Femur (tissue), 1 donor: ENCODE measurements at regions not wholly inside any gene's neighbourhood (a gene's known extent, or its start where the extent isn't known, plus 50 kb on each side); places are given as distances from the start of the nearest gene placed in this dataset.

ENCODE experiments used
- DNase-seq: peaks from one replicate; pipeline ENCODE4 v3.0.0-alpha.2; 2017

DNA sequence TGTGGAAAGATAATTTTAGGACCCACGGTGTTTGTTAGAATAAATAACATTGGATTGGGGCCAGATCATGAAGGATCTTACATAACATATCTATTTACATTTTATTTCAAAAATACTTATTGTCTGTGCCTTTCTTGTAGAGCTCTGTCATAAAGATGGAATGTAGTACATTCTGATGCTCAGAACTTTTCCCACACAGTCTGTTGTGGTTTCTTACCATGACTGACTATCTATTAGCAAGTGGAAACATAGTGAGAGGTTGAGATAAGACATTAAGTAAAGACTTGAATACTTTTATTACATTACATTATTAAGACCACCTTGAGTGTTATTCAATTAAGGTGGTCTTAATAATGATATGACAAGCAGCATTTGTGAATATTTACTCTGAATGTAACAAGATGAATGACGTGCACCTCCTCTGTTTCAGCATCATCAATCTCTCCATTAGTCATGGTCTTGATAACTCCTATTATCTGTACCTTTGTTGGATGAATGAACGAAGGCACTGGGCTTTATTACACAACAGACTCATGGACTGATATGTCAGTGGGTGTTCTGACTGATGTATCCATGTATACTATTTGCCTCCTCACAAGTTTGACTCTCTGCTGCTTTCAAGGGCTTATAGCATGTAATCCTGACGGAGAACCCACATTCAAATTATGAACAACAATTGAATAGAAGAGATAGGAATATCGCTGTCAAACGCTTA is 883.0 kb upstream of the FLRT2 start:
- no peak for DNase-seq

DNA sequence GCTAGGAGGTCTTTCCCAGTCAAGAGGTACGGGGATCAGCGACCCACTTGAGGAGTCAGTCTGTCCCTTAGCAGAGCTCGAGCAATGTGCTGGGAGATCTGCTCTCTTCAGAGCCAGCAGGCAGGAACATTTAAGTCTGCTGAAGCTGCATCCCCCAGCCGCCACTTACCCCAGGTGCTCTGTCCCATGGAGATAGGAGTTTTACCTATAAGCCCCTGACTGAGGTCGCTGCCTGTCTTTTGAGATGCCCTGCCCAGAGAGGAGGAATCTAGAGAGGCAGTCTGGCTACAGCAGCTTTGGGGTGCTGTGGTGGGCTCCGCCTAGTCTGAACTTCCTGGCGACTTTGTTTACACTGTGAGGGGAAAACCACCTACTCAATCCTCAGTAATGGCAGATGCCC is 874.9 kb upstream of the FLRT2 start:
- no peak for DNase-seq

DNA sequence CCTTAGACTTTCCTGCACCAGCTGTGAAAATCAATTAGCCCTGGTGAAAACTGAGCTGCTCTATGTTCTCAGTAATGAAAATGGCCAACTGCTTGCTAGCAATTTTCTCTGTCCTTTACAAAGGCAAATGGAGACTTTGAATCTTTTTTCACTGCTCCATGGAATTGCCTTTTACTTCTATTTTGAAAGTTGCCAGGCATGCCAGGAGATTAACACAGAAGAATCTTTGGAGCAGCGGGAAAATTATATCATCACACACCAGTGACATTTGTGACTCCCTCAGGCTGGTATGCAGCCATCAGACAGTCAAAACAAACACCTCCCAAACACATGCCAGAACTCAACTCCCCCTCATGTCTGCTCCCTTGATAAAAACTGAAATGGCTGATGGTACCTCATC is 872.0 kb upstream of the FLRT2 start:
- no peak for DNase-seq

DNA sequence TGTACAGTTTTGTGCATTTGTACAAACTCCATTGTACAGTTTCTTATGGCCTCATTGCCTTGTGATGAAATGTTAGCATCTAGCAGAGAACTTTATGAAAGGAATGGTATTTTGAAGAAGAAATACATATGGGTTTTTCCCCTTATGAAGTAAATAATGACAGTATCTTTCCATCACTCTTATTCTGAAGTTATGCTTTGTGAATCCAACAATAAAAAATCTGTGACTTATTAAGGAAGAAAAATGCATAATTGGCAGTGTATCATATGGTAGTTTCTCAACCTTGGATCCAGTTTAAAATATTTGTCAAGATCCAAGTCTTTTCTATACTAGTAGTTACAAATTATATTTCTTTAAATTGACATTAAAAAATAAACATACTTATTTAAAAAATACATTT is 859.1 kb upstream of the FLRT2 start:
- DNase-seq, result no peak

DNA sequence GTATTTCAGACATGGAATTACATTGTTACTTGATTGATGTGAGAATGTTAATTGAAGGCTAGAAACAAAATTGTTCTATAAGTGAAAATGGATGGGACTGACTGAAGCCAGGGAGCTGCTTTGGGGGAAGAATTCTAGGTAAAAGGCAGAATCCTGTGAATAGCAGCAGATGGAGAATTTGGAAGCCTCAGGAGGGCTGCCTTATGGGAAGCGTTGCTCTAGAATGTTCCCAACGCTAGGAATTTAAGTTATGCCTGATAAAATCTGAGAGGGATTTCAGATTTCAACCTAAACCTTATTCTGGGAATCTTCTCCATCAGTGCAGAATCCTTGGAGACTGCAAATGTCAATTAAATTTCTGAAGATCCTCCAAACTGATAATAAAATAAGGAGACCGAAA is 858.2 kb upstream of the FLRT2 start:
- no peak for DNase-seq

DNA sequence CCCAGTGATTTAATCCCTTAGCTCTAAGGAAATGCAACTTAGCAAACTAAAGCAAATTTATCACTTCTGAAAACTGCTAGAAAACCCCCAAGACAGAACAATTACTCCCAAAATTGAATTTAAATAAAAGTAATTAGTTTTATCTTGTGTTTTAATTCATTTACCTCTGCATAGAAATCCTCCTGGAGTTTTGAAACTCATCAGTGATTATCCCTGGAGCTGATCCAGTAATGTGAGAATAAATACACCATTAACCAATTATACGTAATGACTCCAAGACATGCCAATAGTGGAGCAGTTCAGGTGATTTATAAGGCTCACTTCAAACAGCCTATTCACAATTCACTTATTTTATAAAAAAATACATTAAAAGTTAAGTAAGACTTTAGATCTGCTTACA is 855.3 kb upstream of the FLRT2 start:
- DNase-seq, result no peak

DNA sequence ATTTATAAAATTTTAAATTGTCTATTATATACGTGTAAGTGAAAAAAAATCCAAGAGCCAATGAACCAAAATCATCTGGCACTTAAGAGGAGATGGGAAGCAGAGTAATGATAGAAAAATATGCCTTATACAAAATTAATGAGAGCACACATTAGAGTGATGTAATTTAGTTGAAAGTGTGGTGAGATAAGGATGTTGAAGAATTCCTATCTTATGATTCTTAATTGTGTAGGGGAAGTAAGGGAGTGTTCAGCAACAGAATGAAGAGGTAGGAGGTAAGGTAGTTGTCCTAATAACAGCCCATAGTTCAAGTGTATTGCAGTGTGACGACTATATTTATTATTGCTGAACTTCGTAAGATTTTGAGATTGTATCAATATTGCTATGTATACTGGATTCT is 843.4 kb upstream of the FLRT2 start:
- DNase-seq, result no peak

DNA sequence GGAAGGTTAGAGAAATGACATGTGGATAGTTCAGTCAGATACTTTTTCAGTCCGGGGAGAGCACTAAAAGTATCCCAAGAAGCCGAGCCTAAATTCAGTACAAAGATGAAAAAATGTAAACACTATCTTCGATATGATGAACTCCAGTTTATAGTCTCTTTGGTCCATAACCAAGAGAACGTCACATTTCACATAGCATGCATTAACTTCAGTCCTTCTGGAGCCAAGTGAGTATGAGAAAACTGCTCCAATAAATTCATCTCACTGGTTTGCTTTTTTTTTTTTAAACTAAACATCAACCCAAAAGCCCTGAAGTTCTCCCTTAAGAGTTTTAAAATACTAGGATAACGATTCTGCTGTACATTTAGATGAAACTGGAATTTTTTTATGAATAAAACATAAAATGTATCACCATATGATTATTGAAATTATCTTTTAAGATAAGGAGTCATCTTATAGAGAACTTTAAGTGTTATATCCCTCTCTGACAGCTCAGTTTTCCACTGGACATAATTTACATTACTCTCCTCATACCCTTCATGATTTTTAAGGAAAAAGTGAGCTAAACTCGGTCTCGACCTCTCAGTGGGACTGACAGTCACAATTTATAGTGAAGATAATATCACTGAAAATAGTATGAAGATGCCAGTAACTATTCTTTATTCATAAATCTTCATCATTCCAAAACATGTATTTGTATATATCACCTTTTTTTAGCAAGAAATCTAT is 841.5 kb upstream of the FLRT2 start:
- DNase-seq, result peak; percentile 14

DNA sequence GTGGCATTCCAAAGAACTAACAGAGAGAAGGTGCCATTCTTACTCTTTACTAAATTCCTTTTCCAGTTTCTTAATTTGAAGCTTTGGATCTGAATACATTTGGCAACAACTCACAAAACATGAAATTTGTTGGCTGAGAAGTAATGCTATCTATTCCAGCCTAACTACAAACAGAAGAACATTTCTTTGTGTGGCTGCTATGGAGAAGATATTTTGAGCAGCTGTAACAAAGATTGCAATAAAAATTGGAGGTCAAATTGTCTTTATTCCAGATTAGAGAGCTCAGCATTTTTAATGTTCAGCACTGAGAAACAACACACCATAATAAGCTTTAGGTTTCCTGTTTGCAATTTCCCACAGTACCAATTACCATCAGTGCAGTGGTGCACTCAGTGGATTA is 835.8 kb upstream of the FLRT2 start:
- no peak for DNase-seq

DNA sequence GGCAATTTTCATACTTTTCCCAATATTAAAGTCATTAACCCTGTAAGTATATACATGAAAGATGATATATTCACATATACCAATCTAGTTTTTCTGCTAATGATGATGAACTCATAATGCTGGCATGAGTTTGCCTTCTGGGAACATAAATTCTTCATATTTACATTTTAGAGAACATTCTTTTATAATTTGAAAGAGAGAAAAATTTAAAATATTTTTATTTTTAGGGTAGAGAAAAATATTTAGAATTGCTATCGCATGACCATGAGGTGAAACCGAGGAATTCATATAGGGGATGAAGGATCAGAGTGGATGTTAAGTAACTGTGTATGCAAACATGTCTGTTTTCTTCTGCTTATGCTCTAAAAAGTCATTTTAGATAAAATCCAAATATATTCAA is 825.3 kb upstream of the FLRT2 start:
- DNase-seq, result no peak

DNA sequence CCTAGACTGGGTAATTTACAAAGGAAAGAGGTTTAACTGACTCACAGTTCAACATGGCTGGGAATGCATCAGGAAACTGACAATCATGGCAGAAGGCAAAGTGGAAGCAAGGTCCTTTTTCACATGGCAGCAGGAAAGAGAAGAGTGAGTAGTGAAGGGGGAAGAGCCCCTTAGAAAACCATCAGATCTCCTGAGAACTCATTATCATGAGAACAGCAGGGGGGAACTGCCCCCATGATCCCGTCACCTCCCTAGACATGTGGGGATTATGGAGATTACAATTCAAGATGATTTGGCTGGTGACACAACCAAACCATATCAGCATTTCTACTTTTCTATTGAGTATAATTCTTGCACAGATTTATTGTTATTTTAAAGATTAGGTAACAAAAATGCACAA is 822.1 kb upstream of the FLRT2 start:
- DNase-seq, result no peak

DNA sequence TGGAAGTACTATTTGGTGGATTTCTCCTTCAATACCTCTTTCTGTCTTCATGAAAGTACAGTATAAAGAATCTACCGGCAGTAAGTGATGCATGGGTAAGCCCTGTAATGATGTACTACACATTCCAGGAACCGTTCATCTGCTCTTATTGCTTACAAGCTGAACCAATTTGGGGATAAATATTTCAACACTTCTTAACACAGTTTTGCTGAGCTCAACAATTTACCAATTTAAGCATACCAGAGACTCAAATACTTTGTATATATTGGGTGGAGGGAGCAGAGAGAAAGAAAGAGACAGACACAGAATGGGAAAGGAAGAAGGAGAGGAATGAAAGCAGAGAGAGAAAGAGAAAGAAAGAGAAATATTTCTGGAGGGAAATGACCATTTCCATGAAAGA is 821.1 kb upstream of the FLRT2 start:
- no peak for DNase-seq

DNA sequence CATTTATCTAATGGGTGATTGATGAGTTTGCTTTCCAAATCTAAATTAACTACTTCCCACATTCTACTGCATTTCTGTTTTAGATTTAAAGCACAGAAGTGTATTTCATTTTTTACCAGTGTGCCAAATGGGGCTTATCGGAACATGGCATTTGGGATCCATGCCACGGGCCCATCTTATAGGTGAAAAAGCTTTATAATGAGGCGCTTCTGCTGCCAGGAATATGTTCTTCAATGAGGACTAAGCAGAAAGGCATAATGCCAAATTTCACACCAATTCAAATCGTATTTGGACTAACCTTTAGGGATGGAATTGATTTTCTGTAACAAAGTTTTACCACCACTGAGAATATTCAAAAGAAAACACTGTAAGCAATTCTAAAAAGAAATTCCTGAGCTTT is 803.5 kb upstream of the FLRT2 start:
- DNase-seq, result no peak

DNA sequence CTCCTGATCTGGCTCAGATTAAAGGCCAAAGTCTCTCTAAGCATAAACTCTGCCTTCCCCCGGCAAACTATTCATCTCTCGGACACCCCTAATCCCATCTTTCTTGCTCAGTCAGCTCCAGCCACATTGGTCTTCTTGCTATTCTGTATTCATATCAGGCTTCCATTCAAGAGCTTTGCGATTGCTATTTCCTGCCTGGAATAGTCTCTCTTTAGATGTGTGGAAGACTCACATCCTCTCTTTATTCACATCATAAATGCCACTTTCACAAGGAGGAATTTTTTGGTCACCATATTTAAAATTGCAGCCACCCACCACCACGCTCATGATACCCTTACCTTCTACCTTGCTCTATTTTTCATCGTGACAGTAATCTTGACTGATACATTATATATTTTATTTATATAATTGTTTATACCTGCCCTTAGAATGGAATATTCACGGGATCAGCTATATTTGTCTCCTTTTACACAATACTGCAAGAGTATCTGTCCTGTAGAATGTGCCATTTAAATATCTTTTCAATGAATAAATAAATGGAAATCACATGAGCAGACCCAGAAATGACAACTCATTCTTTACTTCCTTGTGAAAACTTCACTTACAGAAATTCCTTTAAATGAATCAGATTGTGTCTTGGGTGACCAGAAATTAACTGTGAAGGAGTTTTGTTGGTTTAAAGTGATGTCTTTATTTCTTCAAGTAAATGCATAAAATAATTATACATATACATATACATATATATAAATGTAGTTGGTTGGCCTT is 780.6 kb upstream of the FLRT2 start:
- no peak for DNase-seq

DNA sequence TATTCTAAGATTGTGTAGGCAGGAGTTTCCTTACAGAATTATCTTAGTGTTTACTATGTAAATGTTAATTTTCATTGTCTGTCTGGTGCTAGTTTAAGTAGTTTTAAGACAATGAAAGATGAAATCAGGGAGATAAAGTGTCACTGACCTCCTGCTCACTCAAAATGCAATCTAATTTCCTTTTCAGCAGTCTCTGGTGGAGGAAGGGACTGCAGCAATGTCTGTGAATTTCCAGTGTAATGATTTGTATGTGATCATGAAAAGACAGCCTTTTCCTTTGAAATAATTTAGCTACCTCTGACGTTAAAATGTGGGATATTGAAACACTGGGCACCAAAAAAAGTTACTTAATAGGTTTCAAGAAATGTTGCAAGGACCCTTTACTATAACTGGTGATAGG is 779.7 kb upstream of the FLRT2 start:
- no peak for DNase-seq

DNA sequence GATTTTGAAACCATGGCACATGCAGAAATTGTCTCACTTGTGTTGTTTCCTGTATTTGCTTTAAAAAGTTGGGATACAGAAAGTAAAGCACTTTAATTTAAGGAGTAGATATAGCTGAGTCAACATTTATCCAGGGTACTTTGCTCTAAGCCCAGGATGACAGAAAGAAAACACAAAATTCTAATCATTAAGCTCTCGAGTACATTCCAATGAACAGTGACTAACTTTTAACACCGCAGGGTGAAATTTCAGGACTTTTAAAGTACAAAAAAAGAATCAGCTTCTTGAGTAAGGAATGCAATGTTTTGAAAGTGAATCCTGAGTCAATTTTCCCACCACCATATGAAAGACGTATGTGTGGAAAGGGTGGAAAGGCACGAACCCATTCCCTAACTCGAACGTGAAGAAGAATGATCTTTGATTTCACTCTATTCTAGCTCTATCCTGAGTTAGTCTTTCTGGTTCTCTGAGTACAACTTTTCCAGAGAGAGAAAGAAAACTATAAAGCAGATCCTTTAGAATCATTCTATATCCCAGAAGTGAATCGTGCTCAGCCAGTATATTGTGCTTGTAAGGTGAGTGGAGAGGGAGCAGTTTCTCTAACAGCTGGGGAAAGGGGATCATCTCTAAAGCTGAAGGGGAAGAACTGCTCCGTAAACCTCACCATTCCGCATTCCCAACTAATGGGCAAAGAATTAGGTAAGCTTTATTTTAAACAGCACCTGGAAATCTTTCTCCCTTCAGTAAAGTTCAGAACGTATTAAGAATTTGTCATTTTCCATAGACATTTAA is 779.0 kb upstream of the FLRT2 start:
- no peak for DNase-seq

DNA sequence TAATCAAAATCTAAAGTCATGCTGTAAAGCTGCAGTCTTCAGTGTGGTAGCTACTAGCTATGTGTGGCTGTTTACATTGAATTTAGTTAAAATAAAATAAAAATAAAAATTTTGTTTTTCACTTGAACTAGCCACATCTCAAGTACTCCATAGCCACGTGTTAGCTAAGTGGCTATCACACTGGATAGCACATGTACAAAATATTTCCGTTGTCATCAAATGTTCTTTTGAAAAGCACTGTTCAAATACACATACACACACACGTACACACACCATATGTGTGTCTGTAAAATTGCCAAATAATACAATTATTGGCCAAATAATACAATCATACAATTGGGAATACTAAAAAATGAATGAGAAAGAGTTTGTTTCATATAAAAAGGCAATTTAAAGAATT is 778.2 kb upstream of the FLRT2 start:
- DNase-seq, result no peak

DNA sequence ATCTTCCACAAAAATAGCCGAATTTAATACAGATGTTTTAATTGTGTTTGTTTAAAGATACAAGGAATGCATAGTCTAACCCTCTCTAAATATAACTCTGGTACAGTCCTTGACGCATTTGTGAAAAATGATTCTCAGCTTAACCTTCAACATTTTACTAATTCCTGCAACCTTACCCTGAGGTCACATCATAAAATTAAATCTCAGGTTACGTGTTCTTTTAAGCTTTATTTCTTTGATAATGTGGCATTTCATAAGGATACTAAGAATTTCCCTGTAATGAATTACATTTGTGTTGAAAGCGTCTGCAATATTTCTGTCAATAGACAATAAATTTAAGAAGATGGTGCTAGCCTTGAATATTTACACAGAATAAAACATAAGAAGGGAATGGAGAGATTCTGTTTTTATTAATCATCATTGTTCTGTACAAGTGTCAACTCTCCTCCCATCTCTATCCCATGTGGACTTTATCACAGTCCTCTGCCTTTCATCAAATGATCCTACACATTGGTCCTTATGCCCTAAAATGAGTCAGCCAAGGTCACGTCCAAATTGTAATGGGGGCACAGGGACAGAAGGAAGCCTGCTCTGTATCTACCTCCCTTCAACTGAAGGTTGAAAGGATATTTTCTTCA is 769.3 kb upstream of the FLRT2 start:
- DNase-seq, result no peak

DNA sequence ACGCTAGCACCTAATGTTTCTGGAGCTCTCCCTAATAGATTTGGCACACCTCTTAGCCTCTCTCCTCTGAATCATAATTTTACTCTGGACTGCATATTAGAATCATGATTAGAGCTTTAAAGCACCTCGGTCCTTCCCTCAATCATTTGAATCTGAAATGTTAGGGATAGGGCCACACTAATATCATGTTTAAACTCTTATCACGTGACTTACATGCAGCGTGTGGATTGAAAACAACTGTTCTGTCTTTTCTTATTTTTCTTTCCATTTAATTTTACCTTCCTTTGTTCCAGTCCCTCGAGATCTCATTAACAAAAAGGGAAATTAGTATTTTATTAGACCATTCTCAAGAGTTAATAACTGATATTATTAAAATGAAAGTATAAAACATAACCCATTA is 762.5 kb upstream of the FLRT2 start:
- DNase-seq, result no peak

DNA sequence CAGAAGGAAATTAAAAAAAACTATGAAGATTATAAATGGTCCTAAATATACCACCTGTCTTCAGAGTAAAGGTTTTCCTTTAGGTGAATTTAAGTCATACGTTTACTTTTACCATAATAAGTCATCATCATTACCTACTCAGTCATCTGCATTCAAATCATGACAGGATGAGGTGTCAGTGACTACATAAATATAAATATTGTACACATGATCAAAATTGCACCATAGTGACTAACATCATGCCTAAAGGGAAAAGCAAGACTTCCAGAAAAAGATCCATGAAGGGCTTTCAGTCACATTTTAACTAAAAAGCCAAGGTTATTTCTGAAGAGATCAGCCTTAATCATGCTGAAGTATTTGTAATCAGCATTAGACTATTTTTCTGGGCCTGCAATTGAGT is 759.9 kb upstream of the FLRT2 start:
- no peak for DNase-seq

DNA sequence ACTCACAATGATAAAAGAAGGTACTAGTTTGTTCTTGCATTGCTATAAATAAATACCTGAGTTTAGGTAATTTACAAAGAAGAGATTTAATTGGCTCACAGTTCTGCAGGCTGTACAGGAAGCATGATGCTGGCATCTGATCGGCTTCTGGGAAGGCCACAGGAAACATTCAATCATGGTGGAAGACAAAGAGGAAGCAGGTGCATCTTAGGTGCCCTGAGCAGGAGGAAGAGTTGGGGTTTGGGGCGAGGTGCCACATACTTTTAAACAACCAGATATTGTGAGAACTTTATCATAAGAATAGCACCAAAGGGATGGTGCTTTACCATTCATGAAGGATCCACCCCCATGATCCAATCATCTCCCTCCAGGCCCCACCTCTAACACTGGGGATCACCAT is 752.6 kb upstream of the FLRT2 start:
- no peak for DNase-seq

DNA sequence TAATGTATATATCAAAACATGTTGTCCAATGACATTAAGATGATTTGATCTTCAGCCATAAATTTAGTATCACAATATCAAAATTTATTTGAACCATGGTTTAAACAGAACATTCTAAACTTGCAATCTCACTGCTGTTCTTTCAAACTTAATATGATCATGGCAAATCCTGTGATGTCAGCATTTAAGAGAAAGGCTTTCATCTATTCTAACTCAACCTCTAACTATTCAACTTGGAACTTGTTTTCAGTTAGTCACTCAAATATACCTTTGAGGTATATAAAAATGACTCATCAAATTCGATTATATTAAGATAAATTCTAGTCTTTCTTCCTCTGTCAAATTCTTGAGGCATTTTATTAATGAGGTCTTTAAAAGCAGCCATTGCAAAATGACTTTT is 747.0 kb upstream of the FLRT2 start:
- DNase-seq, result no peak

DNA sequence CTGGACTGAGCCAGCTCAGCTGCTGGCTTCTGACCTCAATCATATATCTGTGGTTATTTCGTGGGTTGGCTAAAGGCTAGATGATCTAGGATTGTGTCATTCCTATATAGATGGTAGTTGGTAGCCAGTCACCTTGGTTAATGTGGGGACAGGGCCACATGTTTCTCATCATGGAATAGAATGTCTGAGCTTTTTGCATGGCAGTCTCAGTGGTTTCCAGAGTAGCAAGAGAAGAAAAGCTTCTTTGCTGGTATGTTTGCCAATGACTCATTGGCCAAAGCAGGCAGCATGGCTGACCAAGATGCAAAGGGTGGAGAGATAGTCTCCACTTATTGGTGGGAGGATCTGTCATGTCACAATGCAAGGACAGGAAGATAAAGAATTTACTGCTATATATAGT is 746.4 kb upstream of the FLRT2 start:
- no peak for DNase-seq
